Type B pancreatic cell (in vitro differentiated cells): ENCODE measurements at regions not wholly inside any gene's neighbourhood (a gene's known extent, or its start where the extent isn't known, plus 50 kb on each side); places are given as distances from the start of the nearest gene placed in this dataset.
A peak's percentile ranks its signal among the peaks of the same experiment; 100 is the strongest.

Source experiments
- DNase-seq: peaks from one replicate; pipeline ENCODE4 v3.0.0; 2021; ENCODE audit warnings: mixed read lengths; ENCODE audit not compliant: unreplicated experiment; ENCODE audit errors: extremely low spot score
- H3K27ac Mint-ChIP-seq: 2 replicates; pipeline ENCODE4 v1.8.0; 2021; ENCODE audit warnings: mild to moderate bottlenecking, mixed read lengths
- H3K27me3 Mint-ChIP-seq: 2 replicates; pipeline ENCODE4 v1.8.0; 2021; ENCODE audit warnings: mixed read lengths
- H3K36me3 Mint-ChIP-seq: 2 replicates; pipeline ENCODE4 v1.8.0; 2021; ENCODE audit warnings: mixed read lengths
- H3K4me1 Mint-ChIP-seq: one replicate; pipeline ENCODE4 v1.8.0; 2021; ENCODE audit warnings: mixed read lengths; ENCODE audit not compliant: unreplicated experiment
- H3K4me3 Mint-ChIP-seq: 2 replicates; pipeline ENCODE4 v1.8.0; 2021; ENCODE audit warnings: mild to moderate bottlenecking, mixed read lengths
- H3K9me3 Mint-ChIP-seq: 2 replicates; pipeline ENCODE4 v1.8.0; 2021; ENCODE audit warnings: mixed read lengths
- TF ChIP-seq, protein P1 (sequence below): fragments of 200-600 bp; sonication (generic); conservative IDR thresholded peaks from 2 replicates; pipeline ENCODE4 v1.5.0; 2021; ENCODE audit warnings: antibody characterized with exemption, mild to moderate bottlenecking

DNA sequence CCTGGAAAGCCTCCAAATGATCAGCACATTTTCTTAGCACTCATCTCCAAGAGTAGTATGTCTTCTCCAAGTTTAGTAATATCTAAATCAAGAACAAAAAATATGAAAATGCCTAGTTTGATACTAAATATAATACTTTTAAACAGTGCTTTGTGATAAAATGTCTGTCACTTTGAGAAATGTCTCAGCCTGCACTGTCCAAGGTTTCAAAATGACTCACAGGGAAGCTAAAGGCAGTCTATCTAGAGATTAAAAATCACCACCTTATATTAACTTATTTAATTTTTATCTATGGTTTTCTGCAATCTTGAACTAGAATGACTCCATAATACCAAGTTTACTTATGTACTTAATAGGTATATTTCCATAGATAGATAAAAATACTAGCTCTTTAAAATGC is 633.0 kb upstream of the C9orf72 start:
- no peaks in the 10 kb centered on the region for H3K27me3 Mint-ChIP-seq
- H3K4me1 Mint-ChIP-seq: no peaks in the 10 kb centered on the region
- H3K27ac Mint-ChIP-seq: no peak overlapping the region
- H3K36me3 Mint-ChIP-seq: no peaks in the 10 kb centered on the region
- H3K9me3 Mint-ChIP-seq: no peaks in the 10 kb centered on the region
- TF ChIP-seq, protein P1, sequence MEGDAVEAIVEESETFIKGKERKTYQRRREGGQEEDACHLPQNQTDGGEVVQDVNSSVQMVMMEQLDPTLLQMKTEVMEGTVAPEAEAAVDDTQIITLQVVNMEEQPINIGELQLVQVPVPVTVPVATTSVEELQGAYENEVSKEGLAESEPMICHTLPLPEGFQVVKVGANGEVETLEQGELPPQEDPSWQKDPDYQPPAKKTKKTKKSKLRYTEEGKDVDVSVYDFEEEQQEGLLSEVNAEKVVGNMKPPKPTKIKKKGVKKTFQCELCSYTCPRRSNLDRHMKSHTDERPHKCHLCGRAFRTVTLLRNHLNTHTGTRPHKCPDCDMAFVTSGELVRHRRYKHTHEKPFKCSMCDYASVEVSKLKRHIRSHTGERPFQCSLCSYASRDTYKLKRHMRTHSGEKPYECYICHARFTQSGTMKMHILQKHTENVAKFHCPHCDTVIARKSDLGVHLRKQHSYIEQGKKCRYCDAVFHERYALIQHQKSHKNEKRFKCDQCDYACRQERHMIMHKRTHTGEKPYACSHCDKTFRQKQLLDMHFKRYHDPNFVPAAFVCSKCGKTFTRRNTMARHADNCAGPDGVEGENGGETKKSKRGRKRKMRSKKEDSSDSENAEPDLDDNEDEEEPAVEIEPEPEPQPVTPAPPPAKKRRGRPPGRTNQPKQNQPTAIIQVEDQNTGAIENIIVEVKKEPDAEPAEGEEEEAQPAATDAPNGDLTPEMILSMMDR: no peak
- no peak overlapping the region for H3K4me3 Mint-ChIP-seq
- DNase-seq: no peak

DNA sequence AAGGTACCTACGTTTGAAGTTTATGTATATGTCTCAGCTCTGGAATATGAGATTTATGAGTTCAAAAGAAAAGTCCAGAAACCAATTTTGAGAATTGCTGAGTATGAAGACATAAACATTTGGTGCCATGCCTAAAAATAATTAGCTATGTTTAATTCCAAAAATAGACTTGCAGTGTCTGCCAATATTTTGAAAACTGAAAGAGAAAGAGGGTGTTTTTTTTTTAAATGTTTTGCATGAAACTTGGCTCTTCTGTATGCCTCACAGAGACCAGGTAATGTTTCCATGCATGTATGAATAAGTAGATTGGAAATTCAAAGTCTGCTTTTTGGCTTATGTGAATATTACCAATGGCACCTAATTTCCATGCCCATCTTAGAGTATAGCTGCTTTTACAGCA is 634.4 kb upstream of the C9orf72 start:
- TF ChIP-seq, protein P1: no peak
- H3K9me3 Mint-ChIP-seq: no peaks in the 10 kb centered on the region
- H3K27me3 Mint-ChIP-seq: no peaks in the 10 kb centered on the region
- H3K27ac Mint-ChIP-seq: no peak overlapping the region
- H3K36me3 Mint-ChIP-seq: no peaks in the 10 kb centered on the region
- no peak overlapping the region for H3K4me3 Mint-ChIP-seq
- DNase-seq: no peak
- H3K4me1 Mint-ChIP-seq: peaks cover under 1% of the 10 kb centered on the region

GRCh38 chr9:28209130-28209529 is 635.8 kb upstream of the C9orf72 start:
- Mint-ChIP-seq H3K4me3 (no peak overlapping the region), H3K9me3 (no peaks in the 10 kb centered on the region), H3K27me3 (no peaks in the 10 kb centered on the region), H3K4me1 (peaks cover 7% of the 10 kb centered on the region), H3K27ac (no peak overlapping the region), H3K36me3 (no peaks in the 10 kb centered on the region)
- DNase-seq: no peak
- TF ChIP-seq, protein P1: no peak

GRCh38 chr9:28212979-28213378 is 639.7 kb upstream of the C9orf72 start:
- H3K27me3 Mint-ChIP-seq: no peaks in the 10 kb centered on the region
- TF ChIP-seq, protein P1: no peak
- H3K36me3 Mint-ChIP-seq: no peaks in the 10 kb centered on the region
- no peak for DNase-seq
- H3K4me3 Mint-ChIP-seq: no peak overlapping the region
- H3K4me1 Mint-ChIP-seq: peaks cover 7% of the 10 kb centered on the region
- H3K9me3 Mint-ChIP-seq: no peaks in the 10 kb centered on the region
- H3K27ac Mint-ChIP-seq: peak overlapping the region; percentile 5

- Mint-ChIP-seq H3K36me3 (no peaks in the 10 kb centered on the region), H3K4me1 (peaks cover 7% of the 10 kb centered on the region), H3K27ac (no peak overlapping the region), H3K27me3 (no peaks in the 10 kb centered on the region), H3K9me3 (no peaks in the 10 kb centered on the region), H3K4me3 (no peak overlapping the region)
- DNase-seq: no peak
- TF ChIP-seq, protein P1: no peak
Measured at GRCh38 chr9:28215536-28216299, 642.4 kb upstream of the C9orf72 start.
